ENCODE measurements at regions not wholly inside any gene's neighbourhood (a gene's known extent, or its start where the extent isn't known, plus 50 kb on each side); places are given as distances from the start of the nearest gene placed in this dataset.
"Not testable (repeated sequence)": the region's sequence is repeated elsewhere in the genome, so short reads cannot be mapped to it uniquely, and the experiment has no call there.

DNA sequence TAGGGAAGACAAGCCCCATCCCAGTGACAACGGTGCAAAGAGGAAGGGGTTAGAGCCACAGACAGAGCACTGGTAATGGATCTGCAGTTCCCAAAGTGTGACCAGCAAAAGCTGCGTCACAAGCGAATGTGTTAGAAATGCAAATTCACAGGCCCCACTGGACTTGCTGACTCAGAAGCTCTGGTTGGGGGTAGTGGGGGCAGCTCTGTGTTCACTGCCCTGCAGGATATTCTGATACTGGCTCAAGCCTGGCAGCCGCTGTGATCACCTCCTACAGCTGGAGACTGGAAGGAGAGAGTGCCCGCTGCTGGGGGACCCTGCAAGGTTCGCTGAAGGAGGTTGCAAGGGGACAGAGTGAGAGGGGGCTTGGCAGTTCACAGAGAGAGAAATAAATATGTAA lies 179.7 kb upstream of the CDH4 start:
- no peak for DNase-seq

DNA sequence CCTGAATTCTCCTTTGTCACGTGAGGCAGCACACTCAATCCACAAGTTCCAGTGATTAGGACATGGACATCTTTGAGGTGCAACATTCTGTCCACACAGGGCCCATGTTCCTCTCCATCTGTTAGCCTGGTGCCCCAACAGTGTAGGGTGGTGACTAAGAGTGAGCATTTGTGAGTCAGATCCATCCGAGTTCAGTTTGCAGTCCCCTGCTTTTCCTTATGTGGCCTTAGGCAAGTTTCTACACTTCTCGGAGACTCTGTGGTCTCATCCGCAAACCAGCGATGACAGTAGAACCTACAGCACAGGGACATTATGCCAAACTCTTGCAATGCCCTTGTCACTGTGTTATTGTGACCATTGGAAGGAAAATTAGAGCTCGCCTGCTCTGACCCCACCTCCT lies 178.7 kb upstream of the CDH4 start:
- no peak for DNase-seq

DNA sequence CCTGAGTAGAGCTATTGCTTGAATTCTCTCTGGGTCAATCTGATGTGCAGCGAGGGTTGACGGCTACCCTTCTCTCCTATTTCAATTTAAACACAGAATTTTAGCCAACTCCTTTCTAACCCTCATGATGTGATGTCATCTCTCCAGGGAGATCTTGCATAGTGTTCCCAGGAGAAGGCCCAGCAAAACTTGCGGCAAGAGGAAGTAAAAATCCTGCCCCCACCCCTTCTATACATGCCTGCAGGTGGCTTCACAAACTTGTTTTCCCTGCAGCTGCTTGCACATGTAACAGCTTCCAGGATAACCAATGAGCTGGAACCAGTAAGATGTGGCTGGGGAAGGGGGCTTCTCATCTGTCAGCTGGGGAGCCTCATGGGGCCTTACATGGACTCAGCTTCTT lies 169.3 kb upstream of the CDH4 start:
- no peak for DNase-seq

DNA sequence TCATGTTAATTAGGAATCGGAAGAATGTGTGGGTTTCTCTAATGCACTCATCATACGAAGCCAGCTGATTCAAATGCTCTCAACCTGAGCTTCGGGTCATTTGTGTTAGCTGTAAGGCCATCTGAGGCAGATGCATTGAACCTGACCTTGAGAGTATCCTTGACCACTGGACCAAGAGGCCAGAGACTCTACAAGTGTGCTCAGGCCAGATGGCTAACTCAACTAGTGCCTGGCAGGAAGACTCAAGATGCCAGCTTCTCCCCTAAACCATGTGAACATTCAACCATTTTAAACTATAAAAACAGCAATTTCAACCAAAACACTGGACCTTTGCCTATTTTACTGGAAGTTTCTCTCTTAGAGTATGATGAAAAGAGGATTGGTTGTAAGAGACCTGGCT lies 168.6 kb upstream of the CDH4 start:
- DNase-seq: no peak

DNA sequence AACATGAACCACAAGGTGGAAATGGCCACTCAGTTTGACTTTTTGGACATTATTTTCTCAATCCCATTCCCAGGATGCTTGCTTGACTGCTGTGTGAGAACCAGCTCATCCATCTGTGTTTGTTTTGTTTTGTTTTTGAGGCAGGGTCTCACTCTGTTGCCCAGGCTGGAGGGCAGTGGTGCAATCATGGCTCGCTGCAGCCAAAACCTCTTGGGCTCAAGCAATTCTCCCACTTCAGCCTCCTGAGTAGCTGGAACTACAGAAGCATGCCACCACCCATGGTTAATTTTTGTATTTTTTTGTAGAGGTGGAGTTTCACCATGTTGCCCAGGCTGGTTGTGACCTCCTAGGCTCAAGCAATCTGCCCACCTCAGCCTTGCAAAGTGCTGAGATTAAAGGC lies 166.0 kb upstream of the CDH4 start:
- DNase-seq: no peak

DNA sequence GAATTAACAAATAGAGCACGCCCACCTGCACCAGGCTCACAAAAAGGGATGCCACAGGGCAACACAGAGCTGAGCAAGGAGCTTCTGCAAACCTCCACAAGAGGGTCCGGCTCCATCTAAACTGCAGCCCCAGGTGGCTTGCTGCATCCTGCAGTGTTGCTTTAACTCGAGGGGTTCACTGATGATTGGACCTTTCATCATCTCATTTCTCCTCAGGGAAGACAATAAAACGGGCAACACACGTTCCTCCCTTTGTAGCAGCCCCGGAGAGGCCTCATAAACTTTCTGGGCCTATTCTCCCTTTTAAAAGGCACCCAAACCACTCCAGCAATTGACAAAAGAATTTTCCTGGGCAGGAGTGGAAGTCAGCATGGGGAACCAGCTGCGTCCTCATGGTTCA lies 161.5 kb upstream of the CDH4 start:
- DNase-seq: no peak

DNA sequence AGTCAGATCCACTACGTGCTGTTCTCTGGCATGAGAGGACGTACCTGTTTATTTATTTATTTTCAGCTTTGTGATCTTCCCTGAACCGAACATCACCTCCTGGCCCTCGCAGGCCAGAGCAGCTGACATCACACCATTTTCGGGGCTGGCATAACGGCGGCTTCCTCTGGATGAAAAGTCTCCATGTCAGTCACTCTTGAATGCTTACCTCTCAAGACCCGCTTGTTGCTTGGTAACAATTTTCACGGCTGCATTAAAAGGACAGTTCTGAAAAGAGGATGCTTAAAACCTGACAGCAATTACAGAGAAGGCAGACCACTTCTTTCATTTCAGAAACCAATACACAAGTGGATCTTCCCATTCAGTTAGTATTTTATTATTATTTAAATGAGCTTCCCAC lies 159.8 kb upstream of the CDH4 start:
- no peak for DNase-seq

DNA sequence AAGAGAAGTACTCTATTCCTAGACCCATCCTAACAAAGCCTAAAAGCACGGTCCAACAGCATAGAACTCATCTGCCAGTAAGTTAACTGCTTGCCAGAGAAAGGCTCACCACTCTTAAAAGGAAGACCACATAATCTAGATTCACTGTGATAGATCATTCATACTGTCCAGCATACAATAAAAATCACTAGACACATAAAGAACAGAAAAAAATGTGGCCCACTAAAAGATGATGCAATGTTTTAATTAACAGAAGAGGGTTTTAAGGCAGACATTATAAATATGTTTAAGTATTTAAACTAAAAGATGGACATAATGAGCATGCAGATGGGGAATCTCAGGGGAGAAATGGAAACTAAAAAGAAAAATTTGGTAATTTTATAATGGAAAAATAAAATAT lies 157.5 kb upstream of the CDH4 start:
- DNase-seq: no peak

DNA sequence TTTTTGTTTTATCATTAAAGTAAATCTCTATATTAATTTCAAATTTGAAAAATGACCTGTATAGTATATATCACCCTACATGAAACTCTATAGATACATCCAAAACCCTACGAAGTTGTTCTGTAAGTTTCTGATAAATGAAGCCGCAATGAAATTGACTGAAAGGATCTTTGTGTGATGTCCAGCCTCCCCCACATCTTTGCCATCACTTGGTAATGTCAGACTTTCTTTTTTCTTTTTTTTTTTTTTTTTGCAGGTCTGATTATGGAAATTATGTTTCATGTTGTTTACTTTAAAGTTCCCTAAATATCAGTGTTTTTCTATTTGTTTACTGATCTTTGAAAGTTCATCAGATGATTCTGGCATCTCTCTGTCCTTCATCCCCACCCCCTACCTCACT lies 155.6 kb upstream of the CDH4 start:
- no peak for DNase-seq

DNA sequence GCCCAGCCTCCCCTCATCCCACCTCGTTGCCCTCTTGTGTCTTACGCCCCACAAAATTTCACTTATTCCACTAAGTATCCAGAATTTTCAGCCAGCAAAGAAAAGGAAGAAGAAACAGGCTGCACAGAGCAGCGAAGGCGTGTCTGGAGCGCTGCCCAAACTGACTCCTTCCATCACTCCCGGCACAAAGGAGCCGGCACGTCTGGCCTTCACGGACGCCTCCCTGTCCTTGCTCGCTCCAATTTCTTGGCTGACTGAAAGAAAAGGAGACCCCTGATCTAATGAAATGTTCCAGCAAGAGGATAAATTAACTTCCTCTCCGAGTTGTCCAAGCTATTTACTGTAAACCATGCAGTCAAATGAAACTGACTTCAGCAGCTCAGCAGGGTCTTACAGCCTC lies 152.3 kb upstream of the CDH4 start:
- no peak for DNase-seq

DNA sequence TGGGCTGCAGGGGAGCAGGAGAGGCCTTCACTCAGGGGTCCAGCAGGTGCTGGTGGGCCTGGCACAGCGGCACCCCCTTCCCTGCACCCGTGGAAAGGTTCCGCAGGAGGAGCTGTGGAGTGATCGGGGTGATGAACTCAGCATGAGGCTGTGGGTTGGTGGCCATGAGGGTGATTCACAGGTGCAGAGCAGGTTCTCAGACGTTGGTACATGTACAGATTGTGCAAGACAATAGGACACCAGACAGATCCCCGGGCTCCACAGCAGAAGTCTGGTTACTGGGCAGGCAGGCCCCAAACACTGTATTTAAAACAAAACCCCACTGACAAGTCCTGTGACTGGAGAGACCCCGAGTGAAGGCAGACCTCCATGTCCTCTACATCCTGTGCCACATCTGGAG lies 151.6 kb upstream of the CDH4 start:
- no peak for DNase-seq

DNA sequence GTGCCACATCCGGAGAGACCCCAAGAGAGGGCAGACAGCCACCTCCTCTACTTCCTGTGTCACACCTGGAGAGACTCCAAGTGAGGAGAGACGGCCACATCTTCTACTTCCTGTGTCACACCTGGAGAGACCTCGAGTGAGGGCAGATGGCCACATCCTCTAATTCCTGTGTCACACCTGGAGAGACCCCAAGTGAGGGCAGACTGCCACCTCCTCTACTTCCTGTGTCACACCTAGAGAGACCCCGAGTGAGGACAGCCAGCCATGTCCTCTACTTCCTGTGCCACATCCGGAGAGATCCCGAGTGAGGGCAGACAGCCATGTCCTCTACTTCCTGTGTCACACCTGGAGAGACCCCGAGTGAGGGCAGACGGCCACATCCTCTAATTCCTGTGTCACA lies 150.7 kb upstream of the CDH4 start:
- not testable (repeated sequence) for DNase-seq

DNA sequence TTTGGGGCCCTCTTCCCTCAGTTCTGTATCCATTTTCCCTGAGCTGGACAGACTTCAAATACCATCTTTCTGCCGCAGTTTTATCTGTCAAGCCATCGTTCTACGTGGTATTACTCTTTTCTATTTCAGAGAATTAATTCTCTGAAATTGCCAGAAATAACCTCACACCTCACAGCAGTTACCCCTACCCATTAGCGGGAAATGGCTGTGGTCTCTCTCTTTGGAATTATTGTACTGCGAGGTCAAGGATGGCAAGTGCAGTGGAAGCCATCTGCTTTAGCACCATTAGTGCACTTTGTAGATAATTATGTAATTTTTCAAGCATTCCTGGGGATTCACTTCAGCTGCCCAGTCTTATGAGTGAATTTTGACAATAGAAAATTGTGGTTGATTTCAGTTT lies 147.8 kb upstream of the CDH4 start:
- DNase-seq: no peak

DNA sequence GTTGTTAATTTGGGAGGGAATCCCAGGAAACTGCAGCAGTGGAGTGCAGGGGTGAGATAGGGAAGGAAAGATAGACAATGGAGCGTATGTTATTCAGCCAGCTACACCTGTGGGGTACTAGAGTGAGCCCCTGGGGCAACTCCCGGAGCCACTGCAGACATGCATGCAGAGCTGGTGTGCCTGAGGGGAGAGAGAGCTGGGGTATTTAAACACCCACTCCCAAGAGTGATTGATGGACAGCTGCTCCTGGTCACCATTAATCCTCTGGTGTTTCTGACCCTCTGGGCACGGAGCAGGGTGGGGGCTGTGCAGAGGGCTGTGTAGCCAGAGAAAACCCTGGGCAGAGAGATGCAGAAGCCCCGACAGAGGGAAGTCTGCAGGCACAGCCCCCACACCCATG lies 146.7 kb upstream of the CDH4 start:
- DNase-seq: no peak

DNA sequence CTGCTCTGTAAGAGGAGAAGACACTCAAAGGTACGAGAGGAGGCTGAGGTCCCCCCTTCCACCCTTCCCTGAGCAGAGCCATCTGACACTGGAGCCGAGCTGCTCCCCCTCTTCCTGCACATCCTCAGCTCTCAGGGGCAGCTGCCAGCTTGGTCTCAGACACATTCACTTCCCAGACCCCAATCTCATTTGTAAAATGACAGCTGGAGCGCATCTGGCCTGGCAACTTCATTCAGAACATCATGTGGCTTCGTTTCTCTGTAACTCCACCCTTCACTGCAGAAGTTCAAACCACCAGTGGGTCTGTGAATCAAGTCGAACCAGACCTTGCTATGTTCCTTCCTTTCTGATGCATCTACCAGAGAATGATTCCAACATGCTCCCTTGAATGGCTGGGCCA lies 145.6 kb upstream of the CDH4 start:
- DNase-seq: no peak

DNA sequence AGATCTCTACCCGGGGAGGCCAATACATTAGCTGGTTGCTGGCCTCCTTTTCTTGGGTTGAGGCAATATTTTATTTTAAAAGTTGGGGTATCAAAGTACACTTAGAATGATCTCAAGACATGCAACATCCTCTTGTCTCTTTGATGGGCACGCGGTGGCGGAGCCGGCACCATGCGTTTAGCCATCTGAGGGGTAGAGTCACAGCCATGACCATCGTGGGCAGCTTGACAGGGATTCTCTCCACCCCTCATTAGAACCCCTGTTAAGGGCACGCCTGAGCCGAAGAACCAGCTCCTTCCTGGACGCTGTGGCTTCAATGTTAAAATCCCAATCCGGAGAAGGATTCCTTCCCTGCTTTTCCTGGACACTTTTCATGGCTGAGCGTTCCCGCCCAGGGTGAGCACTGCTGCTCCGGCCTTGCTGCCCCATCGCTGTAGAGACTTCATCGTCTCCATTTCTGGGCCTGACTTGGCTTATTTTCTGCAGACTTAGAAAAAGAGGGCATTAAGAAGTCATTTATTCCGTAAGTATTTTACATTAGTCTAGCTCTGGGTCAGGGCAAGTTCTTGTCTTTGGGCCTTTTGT lies 142.7 kb upstream of the CDH4 start:
- DNase-seq: no peak

DNA sequence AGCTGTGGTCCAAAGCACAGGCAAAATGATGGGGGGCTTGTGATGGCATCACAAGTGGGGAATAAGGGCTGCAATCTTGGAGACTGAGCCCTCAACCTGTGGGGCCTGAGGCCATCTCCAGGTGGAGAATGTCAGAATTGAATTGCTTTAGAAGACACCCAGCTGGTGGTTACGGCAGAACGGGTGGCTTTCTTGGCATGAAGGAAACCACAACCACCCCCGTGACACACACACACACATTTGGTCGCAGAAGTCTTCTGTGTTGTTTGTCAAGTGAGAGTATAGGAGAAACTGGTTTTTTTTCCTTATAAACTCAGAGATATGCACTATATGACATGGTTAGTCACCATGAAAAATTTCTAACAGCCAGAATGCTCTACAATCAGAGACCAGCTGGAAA lies 139.5 kb upstream of the CDH4 start:
- no peak for DNase-seq

DNA sequence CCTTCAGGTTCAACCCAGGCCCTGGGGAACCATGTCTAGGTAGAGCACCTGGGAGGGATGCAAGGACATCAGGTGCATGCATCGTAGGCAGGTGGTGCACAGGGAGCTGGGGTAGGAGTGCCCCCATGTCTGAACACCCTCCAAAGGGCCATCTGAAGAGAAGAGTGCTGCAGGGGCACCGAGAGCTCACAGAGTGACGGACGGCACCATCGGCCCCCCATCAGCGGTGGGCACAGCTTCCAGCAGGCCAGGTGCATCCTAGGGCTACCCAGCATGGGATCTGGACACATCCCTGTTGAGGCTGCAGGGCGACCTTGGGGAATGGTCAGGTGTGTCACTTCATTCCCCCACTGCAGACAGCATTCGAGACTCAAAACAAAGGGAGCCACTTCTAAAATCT lies 138.3 kb upstream of the CDH4 start:
- DNase-seq: no peak

DNA sequence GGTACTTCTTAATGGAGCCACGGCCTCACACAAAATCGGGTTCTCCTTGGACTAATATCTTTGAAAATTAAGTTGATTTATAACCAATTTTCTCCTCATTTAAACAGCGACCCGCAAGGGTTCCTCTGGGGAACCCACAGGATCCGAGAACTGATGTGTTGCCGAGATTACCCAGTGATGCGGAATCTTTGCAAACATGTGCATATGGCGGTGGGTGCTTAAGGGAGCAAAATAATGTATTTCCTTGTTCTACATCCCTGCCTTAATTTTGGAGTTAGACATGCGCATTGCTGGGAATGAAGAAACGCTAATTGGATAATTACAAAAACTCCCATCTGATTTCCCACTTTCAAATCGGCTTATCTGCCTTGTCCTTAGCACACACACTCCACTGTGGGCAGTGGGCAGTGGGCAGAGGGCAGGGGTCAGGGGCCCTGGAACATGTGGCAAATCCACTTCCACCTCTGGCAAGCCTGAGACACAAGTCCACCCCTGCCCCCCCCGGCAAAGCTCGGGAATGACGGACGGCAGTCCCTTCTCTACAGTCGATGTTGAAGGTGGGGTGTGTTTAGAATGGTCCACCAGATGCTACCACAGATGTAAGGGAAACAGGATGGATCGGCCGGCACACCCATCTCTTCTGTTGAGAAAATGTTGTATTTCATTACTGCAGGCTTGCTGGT lies 137.4 kb upstream of the CDH4 start:
- no peak for DNase-seq

DNA sequence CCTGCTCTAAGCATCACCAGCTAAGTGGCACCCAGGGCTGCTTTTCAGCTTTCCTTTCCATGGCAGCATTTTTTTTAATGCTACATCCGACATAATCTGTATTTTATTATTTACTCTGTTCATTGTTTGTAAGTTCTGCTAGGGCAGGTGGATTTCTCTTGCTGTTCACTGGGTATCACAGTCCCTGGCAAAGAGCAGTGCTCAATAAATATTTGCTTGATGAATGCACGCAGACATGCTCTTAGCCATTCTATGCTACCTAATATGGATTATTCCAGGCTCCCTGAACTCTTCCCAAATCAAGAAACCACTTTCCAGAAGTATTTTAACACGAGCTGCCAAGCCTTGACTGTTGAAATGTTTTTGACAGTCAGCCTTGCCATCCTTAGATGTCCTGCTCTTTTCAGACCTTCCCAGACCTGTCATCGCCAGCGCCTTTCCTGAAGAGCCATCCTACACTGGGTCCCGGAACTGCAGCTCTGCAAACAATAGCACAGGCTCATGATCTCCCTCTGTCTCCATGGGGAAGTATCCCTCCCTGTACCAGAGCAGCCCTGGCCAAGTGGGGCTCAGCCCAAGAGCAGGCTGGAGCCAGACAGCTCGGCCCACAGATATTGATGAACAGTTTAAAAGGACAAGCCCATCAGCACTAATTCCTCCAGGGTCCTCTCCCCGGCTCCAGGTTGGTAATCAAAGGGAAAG lies 136.5 kb upstream of the CDH4 start:
- no peak for DNase-seq

DNA sequence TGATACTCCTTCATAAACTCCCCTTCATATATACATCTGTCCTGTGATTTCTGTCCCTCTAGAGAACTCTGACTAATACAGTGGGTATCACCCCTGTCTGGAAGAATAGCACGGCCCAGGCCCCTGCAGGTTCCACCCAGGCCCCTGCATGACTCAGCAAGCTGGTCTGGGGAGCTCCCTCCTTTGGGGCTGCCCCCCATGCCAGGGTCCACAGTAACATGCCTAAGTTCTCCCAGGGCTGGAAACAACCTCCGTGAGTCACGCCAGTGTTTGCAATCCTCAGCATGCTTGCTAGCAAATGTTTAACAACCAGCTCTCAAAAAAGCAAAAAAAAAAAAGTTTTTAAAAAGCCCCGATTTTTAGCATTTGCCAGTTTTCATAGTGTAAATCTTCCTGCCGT lies 134.3 kb upstream of the CDH4 start:
- DNase-seq: no peak

DNA sequence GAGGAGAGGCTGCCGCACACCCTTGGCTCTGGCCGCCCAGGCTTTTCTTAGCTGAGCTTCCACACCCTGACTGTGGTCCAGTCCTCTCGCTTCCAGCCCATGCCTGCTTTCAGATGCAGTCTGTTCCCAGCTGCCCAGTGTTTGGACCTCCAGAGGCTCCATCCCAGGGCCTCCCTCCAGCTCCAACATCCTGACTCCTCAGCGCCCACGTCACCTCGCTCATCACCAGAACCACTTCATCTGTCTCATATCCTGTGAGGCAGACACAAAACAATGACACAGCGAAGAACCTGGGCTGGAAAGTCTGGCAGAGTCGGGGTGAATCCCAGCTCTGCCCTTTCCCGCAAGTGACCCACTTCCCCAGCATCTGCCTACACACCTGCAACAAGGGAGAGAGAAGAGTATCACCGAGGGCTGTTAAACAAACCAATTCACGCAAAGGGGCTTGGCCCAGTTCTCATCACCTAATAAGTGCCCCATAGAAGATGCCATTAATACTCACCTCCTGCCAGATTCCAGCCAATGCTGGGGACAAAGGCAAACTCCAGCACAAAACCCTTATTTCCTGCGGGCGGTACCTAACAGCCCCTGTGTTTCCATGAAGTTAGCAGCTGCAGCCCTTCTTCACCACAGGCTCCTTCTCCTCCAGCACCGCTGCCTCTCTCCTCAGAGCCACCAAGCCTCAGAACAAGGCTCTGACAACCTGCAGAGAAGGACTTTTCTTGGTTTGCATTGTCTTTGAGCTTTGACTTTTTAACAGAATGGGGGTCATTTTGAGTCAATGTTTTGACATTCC lies 133.4 kb upstream of the CDH4 start:
- DNase-seq: no peak

DNA sequence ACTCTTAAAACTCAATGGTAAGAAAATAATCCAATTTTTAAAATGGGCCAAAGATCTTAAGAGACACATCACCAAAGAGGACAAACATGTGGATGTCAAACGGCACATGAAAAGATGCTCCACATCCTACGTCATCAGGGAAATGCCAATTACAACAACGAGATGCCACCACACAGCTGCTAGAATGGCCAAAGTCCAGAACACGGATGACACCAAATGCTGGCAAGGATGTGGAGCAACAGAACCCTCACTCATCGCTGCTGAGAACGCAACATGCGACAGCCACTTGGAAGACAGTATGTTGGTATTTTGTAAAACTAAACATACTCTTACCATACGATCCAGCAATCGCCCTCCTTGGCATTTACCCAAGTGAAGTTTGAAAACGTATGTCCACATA lies 132.8 kb upstream of the CDH4 start:
- no peak for DNase-seq

Measured in activated CD4-positive, alpha-beta T cell treated with anti-CD3 and anti-CD28 coated beads, Interleukin-10, Interleukin-2, amounts not matched to agents 100 ng/mL and 50 ng/mL, durations not matched to agents 16 hours and 8 hours (primary cell).